Mesenchymal stem cell (in vitro differentiated cells and primary cell): ENCODE measurements at regions not wholly inside any gene's neighbourhood (a gene's known extent, or its start where the extent isn't known, plus 50 kb on each side); places are given as distances from the start of the nearest gene placed in this dataset.

ENCODE experiments used
- DNase-seq: peaks from one replicate; pipeline ENCODE4 v3.0.0-alpha.2; 2013
- H2AFZ ChIP-seq: one replicate; pipeline ENCODE4 v1.6.1; 2013; ENCODE audit warnings: low read depth, mild to moderate bottlenecking, control low read depth, inconsistent platforms, low read length, moderate library complexity
- H2AK5ac ChIP-seq: 2 replicates; pipeline ENCODE4 v1.6.1; 2013; ENCODE audit warnings: low read length, moderate library complexity, mild to moderate bottlenecking, inconsistent platforms; ENCODE audit not compliant: severe bottlenecking
- H2BK120ac ChIP-seq: one replicate; pipeline ENCODE4 v1.6.1; 2013; ENCODE audit warnings: low read depth, mild to moderate bottlenecking, inconsistent platforms, low read length, moderate library complexity
- H2BK12ac ChIP-seq, 2 experiments: one replicate each; pipeline ENCODE4 v1.6.1; 2013; ENCODE audit warnings: inconsistent platforms in 2 of 2, low read length in 2 of 2, mild to moderate bottlenecking in 2 of 2, moderate library complexity in 2 of 2, control low read depth in 1 of 2
- H2BK15ac ChIP-seq: one replicate; pipeline ENCODE4 v1.6.1; 2013; ENCODE audit warnings: mild to moderate bottlenecking, low read depth, inconsistent platforms; ENCODE audit not compliant: poor library complexity, severe bottlenecking
- H2BK5ac ChIP-seq: 2 replicates; pipeline ENCODE4 v1.6.1; 2013; ENCODE audit warnings: low read depth, mild to moderate bottlenecking, low read length, control low read depth, inconsistent platforms; ENCODE audit not compliant: poor library complexity, severe bottlenecking
- H3K14ac ChIP-seq, 2 experiments: one replicate each; pipeline ENCODE4 v1.6.1; 2013; ENCODE audit warnings: inconsistent platforms in 2 of 2, low read length in 2 of 2, control low read depth in 1 of 2, mild to moderate bottlenecking in 1 of 2, moderate library complexity in 1 of 2
- H3K18ac ChIP-seq, 2 experiments: one replicate each; pipeline ENCODE4 v1.6.1; 2013; ENCODE audit warnings: inconsistent platforms in 2 of 2, low read length in 2 of 2, control low read depth in 1 of 2, low read depth in 1 of 2, mild to moderate bottlenecking in 1 of 2
- H3K23ac ChIP-seq, 2 experiments: one replicate each; pipeline ENCODE4 v1.6.1; 2013; ENCODE audit warnings: inconsistent platforms in 2 of 2, low read length in 2 of 2, mild to moderate bottlenecking in 2 of 2, moderate library complexity in 2 of 2, control low read depth in 1 of 2
- H3K27ac ChIP-seq: 2 replicates; pipeline ENCODE4 v1.5.1; 2013; ENCODE audit warnings: mild to moderate bottlenecking, moderate library complexity, low read length, control low read depth, inconsistent platforms; ENCODE audit not compliant: poor library complexity, severe bottlenecking
- H3K27me3 ChIP-seq, 2 experiments: 2 replicates each; pipeline versions ENCODE4 v1.6.1 to v1.7.0; 2013; ENCODE audit warnings: low read length in 2 of 2, mild to moderate bottlenecking in 2 of 2, moderate library complexity in 2 of 2, control low read depth in 1 of 2, inconsistent platforms in 1 of 2; ENCODE audit not compliant: control insufficient read depth in 1 of 2, insufficient read depth in 1 of 2
- H3K36me3 ChIP-seq, 2 experiments: 2 replicates each; pipeline versions ENCODE4 v1.6.1 to v1.7.0; 2013; ENCODE audit warnings: low read length in 2 of 2, control low read depth in 1 of 2, inconsistent platforms in 1 of 2, low read depth in 1 of 2, mild to moderate bottlenecking in 1 of 2; ENCODE audit not compliant: insufficient read depth in 2 of 2, control insufficient read depth in 1 of 2
- H3K4ac ChIP-seq, 2 experiments: one replicate each; pipeline ENCODE4 v1.6.1; 2013; ENCODE audit warnings: inconsistent platforms in 2 of 2, low read length in 2 of 2, mild to moderate bottlenecking in 2 of 2, moderate library complexity in 2 of 2, control low read depth in 1 of 2, low read depth in 1 of 2
- H3K4me1 ChIP-seq: 2 replicates; pipeline ENCODE4 v1.6.1; 2013; ENCODE audit warnings: low read depth, low read length, control low read depth; ENCODE audit not compliant: control insufficient read depth, insufficient read depth
- H3K4me2 ChIP-seq: 2 replicates; pipeline ENCODE4 v1.6.1; 2013; ENCODE audit warnings: low read length, mild to moderate bottlenecking, inconsistent platforms; ENCODE audit not compliant: poor library complexity, severe bottlenecking
- H3K4me3 ChIP-seq, 2 experiments: 2 replicates each; pipeline versions ENCODE4 v1.5.1 to v1.7.0; 2013; ENCODE audit warnings: low read length in 2 of 2, mild to moderate bottlenecking in 2 of 2, control low read depth in 1 of 2, low read depth in 1 of 2; ENCODE audit not compliant: insufficient read depth in 1 of 2
- H3K79me1 ChIP-seq: replicated peaks from 2 replicates; pipeline ENCODE4 v1.6.1; 2013; ENCODE audit warnings: mild to moderate bottlenecking, control low read depth, low read length, inconsistent platforms; ENCODE audit not compliant: poor library complexity, severe bottlenecking
- H3K9ac ChIP-seq: 2 replicates; pipeline ENCODE4 v1.7.0; 2013; ENCODE audit warnings: mild to moderate bottlenecking, low read length, moderate library complexity
- H3K9me3 ChIP-seq: 2 replicates; pipeline ENCODE4 v1.7.0; 2013; ENCODE audit warnings: mild to moderate bottlenecking, low read length; ENCODE audit not compliant: control insufficient read depth
- H4K8ac ChIP-seq: one replicate; pipeline ENCODE4 v1.6.1; 2013; ENCODE audit warnings: inconsistent platforms, mild to moderate bottlenecking, low read length, moderate library complexity
- H4K91ac ChIP-seq: one replicate; pipeline ENCODE4 v1.6.1; 2013; ENCODE audit warnings: mild to moderate bottlenecking, low read length, inconsistent platforms
- whole genome bisulfite sequencing: methylation state at CpG from one replicate; pipeline ENCODE4 v1.1.7; 2013; ENCODE audit warnings: mixed read lengths; 5-methylcytosine and 5-hydroxymethylcytosine counted together

DNA sequence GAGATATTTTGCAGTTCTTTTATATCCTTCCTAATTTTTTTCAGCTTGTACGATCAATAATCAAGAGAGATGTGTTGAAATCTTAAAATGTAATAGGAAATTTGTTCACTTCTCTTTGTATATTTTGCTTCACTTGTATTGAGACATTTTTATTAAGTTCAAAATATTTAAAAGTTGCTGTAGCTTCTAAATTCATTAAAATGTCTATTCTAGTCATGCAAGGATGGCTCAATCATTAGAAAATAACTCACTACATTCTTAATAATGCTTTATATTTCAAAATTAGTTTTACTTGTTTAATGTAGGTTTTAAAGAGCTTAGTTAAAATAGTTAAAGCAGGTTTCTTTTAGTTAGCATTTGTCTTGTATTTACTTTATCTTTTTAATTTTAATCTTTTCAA, 308.4 kb downstream of the CYRIA start:
- Histone ChIP-seq H3K14ac (no peak overlapping the region), H3K27me3 (no peaks in the 10 kb centered on the region), H3K9ac (no peak overlapping the region), H2BK15ac (no peak overlapping the region), H3K79me1 (no peaks in the 10 kb centered on the region), H4K8ac (no peak overlapping the region), H3K4me2 (no peak overlapping the region), H3K36me3 (no peaks in the 10 kb centered on the region), H3K18ac (no peak overlapping the region), H3K27ac (no peak overlapping the region), H2BK120ac (no peak overlapping the region), H3K4me3 (no peak overlapping the region), H3K9me3 (peaks cover 38% of the 10 kb centered on the region), H3K4ac (no peak overlapping the region), H2BK12ac (no peak overlapping the region), H2AK5ac (no peak overlapping the region), H2AFZ (no peak overlapping the region), H4K91ac (no peak overlapping the region), H3K4me1 (no peaks in the 10 kb centered on the region), H3K23ac (no peak overlapping the region), H2BK5ac (no peak overlapping the region)
- no CpG with 5 or more reads among the region's 1 CpG for WGBS
- no peak for DNase-seq

DNA sequence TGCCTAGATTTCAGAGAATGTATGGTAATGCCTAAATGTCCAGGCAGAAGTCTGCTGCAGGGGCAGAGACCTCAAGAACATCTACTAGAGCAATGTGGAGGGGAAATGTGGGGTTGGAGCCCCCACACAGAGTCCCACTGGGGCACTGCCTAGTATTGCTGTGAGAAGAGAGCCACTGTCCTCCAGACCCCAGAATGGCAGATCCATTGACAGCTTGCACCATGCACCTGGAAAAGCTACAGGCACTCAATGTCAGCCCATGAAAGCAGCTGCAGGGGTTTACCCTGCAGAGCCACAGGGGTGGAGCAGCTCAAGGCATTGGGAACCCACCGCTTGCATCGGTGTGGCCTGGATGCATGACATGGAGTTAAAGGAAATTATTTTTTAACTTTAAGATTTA, 314.1 kb downstream of the CYRIA start:
- no peak overlapping the region for H3K18ac ChIP-seq
- no peak overlapping the region for H3K4ac ChIP-seq
- no peak overlapping the region for H3K27ac ChIP-seq
- peaks cover 28% of the 10 kb centered on the region for H3K9me3 ChIP-seq
- H3K14ac ChIP-seq: no peak overlapping the region
- no peaks in the 10 kb centered on the region for H3K36me3 ChIP-seq
- H4K8ac ChIP-seq: no peak overlapping the region
- no peaks in the 10 kb centered on the region for H3K4me1 ChIP-seq
- H3K4me3 ChIP-seq: no peak overlapping the region
- 85% methylated on average over 2 of the region's 2 CpGs for WGBS
- no peak for DNase-seq
- no peak overlapping the region for H3K4me2 ChIP-seq
- H2AFZ ChIP-seq: no peak overlapping the region
- H3K27me3 ChIP-seq: no peaks in the 10 kb centered on the region
- H2BK5ac ChIP-seq: no peak overlapping the region
- no peak overlapping the region for H4K91ac ChIP-seq
- H2BK12ac ChIP-seq: no peak overlapping the region
- H3K9ac ChIP-seq: no peak overlapping the region
- no peak overlapping the region for H2BK120ac ChIP-seq
- H3K79me1 ChIP-seq: no peaks in the 10 kb centered on the region
- no peak overlapping the region for H2BK15ac ChIP-seq
- H2AK5ac ChIP-seq: no peak overlapping the region
- no peak overlapping the region for H3K23ac ChIP-seq

- Histone ChIP-seq H3K27ac (no peak overlapping the region), H3K23ac (no peak overlapping the region), H2BK15ac (no peak overlapping the region), H2BK12ac (no peak overlapping the region), H4K91ac (no peak overlapping the region), H3K79me1 (no peaks in the 10 kb centered on the region), H3K27me3 (no peaks in the 10 kb centered on the region), H3K36me3 (no peaks in the 10 kb centered on the region), H3K4ac (no peak overlapping the region), H3K4me1 (no peaks in the 10 kb centered on the region), H2AK5ac (no peak overlapping the region), H3K9ac (no peak overlapping the region), H2BK5ac (no peak overlapping the region), H4K8ac (no peak overlapping the region), H3K9me3 (peaks cover 27% of the 10 kb centered on the region), H3K18ac (no peak overlapping the region), H2BK120ac (no peak overlapping the region), H3K14ac (no peak overlapping the region), H2AFZ (no peak overlapping the region), H3K4me3 (no peak overlapping the region), H3K4me2 (no peak overlapping the region)
- no peak for DNase-seq
These were observed 314.5 kb downstream of the CYRIA start for GRCh38 chr2:16351137-16351536.

GRCh38 chr2:16350211-16350610, 315.4 kb downstream of the CYRIA start:
- H2BK15ac ChIP-seq: no peak overlapping the region
- H3K27me3 ChIP-seq: no peaks in the 10 kb centered on the region
- no peaks in the 10 kb centered on the region for H3K79me1 ChIP-seq
- H2BK12ac ChIP-seq: no peak overlapping the region
- no peak overlapping the region for H2AFZ ChIP-seq
- H3K14ac ChIP-seq: no peak overlapping the region
- no peak overlapping the region for H3K23ac ChIP-seq
- H3K9ac ChIP-seq: no peak overlapping the region
- whole genome bisulfite sequencing: 49% methylated on average over 3 of the region's 3 CpGs
- H3K36me3 ChIP-seq: no peaks in the 10 kb centered on the region
- DNase-seq: no peak
- H2BK5ac ChIP-seq: no peak overlapping the region
- no peaks in the 10 kb centered on the region for H3K4me1 ChIP-seq
- no peak overlapping the region for H3K4ac ChIP-seq
- H4K8ac ChIP-seq: no peak overlapping the region
- H2BK120ac ChIP-seq: no peak overlapping the region
- no peak overlapping the region for H3K18ac ChIP-seq
- H2AK5ac ChIP-seq: no peak overlapping the region
- H3K9me3 ChIP-seq: peaks cover 21% of the 10 kb centered on the region
- H4K91ac ChIP-seq: no peak overlapping the region
- no peak overlapping the region for H3K4me2 ChIP-seq
- no peak overlapping the region for H3K4me3 ChIP-seq
- H3K27ac ChIP-seq: no peak overlapping the region
